Naive thymus-derived CD4-positive, alpha-beta T cell (primary cell): ENCODE measurements at regions not wholly inside any gene's neighbourhood (a gene's known extent, or its start where the extent isn't known, plus 50 kb on each side); places are given as distances from the start of the nearest gene placed in this dataset.

ENCODE experiments used
- ATAC-seq: fragments of 150-1000 bp; cut with Tn5 transposase; 2 replicates; pipeline ENCODE4 v1.10.0; 2021; ENCODE audit warnings: mild to moderate bottlenecking, moderate library complexity
- CTCF ChIA-PET: fragments of 350-600 bp; sonication (Branson Sonifier 250); formaldehyde crosslinking; loops from one replicate; lab custom pipeline; 2021; ENCODE audit warnings: antibody characterized with exemption; lab: Charles Lee
- POLR2A ChIA-PET: fragments of 350-600 bp; sonication (Branson Sonifier 250); formaldehyde crosslinking; loops from one replicate; lab custom pipeline; 2021; ENCODE audit warnings: antibody characterized with exemption, inconsistent platforms; lab: Charles Lee
- DNase-seq, 9 donors: peaks; one replicate each; pipeline versions ENCODE4 v3.0.0 to v3.0.0-alpha.2; 2020 to 2022; ENCODE audit warnings: mixed read lengths in 1 of 9
- H3K27ac ChIP-seq: one replicate; pipeline ENCODE4 v1.7.0; 2013; ENCODE audit warnings: mild to moderate bottlenecking, low read depth, low read length, moderate library complexity
- H3K27me3 ChIP-seq, 2 donors: one replicate each; pipeline ENCODE4 v1.7.0; 2013; ENCODE audit warnings: low read length in 2 of 2, mild to moderate bottlenecking in 2 of 2, moderate library complexity in 2 of 2; ENCODE audit not compliant: control insufficient read depth in 2 of 2, insufficient read depth in 2 of 2
- H3K36me3 ChIP-seq, 3 experiments: 1 replicate in 2 of 3; 2 replicates in 1 of 3; pipeline ENCODE4 v1.7.0; 2013; ENCODE audit warnings: low read length in 3 of 3, mild to moderate bottlenecking in 3 of 3, moderate library complexity in 1 of 3; ENCODE audit not compliant: insufficient read depth in 3 of 3, control insufficient read depth in 2 of 3
- H3K4me1 ChIP-seq, 2 donors: one replicate each; pipeline ENCODE4 v1.7.0; 2013; ENCODE audit warnings: low read length in 2 of 2, mild to moderate bottlenecking in 2 of 2, moderate library complexity in 1 of 2; ENCODE audit not compliant: control insufficient read depth in 2 of 2, insufficient read depth in 2 of 2
- H3K4me3 ChIP-seq: 2 replicates; pipeline ENCODE4 v1.7.0; 2013; ENCODE audit warnings: mild to moderate bottlenecking, low read length
- H3K9me3 ChIP-seq, 3 experiments: 1 replicate in 2 of 3; 2 replicates in 1 of 3; pipeline ENCODE4 v1.7.0; 2013; ENCODE audit warnings: low read length in 3 of 3; ENCODE audit not compliant: control insufficient read depth in 2 of 3
- H3K27ac Mint-ChIP-seq, 9 donors: one replicate each; pipeline ENCODE4 v1.8.0; 2020 to 2022; ENCODE audit warnings: mixed read lengths in 9 of 9, mild to moderate bottlenecking in 8 of 9, moderate library complexity in 5 of 9, inconsistent platforms in 2 of 9
- H3K27me3 Mint-ChIP-seq, 5 donors: one replicate each; pipeline ENCODE4 v1.8.0; 2021 to 2022; ENCODE audit warnings: mixed read lengths in 5 of 5, mild to moderate bottlenecking in 1 of 5
- H3K36me3 Mint-ChIP-seq, 5 donors: one replicate each; pipeline ENCODE4 v1.8.0; 2020 to 2022; ENCODE audit warnings: mixed read lengths in 5 of 5, mild to moderate bottlenecking in 3 of 5, inconsistent platforms in 1 of 5
- H3K4me1 Mint-ChIP-seq, 7 donors: one replicate each; pipeline ENCODE4 v1.8.0; 2020 to 2022; ENCODE audit warnings: mixed read lengths in 7 of 7, mild to moderate bottlenecking in 3 of 7, inconsistent platforms in 1 of 7
- H3K4me3 Mint-ChIP-seq, 10 donors: one replicate each; pipeline ENCODE4 v1.8.0; 2020 to 2022; ENCODE audit warnings: mild to moderate bottlenecking in 10 of 10, mixed read lengths in 10 of 10, moderate library complexity in 6 of 10, inconsistent platforms in 2 of 10
- H3K9me3 Mint-ChIP-seq, 11 donors: one replicate each; pipeline ENCODE4 v1.8.0; 2020 to 2022; ENCODE audit warnings: mixed read lengths in 11 of 11, mild to moderate bottlenecking in 4 of 11, inconsistent platforms in 1 of 11, moderate library complexity in 1 of 11
- intact Hi-C, 2 donors: fragments of 100-400 bp; cut with micrococcal nuclease; formaldehyde crosslinking; loops; one replicate each; pipeline ENCODE4 v1.15.1; 2023

DNA sequence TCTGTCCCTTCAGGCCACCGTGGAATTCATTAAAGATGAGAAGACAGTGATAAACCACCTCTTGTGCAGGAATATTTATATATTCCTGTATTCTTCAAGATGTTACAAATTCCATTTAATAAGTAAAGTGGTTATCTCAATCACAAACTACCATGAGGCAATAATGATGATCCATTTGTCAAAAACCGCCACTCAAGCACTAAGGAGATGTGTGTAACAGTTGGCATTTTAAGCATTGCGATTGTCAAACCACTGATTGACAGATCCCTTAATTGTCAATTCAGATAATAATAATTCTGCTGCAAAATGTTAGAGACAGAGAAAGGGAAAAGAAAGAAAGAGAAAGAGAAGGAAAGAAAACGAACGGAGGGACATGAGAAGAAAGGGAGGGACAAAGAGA, 476.1 kb upstream of the RBFOX1 start:
- no peak overlapping the region for H3K4me3 ChIP-seq
- H3K36me3 ChIP-seq: no peaks in the 10 kb centered on the region
- CTCF ChIA-PET: no interaction called here
- H3K4me1 ChIP-seq: no peaks in the 10 kb centered on the region
- no peaks in the 10 kb centered on the region for H3K27me3 ChIP-seq
- no peak overlapping the region for H3K4me3 Mint-ChIP-seq
- POLR2A ChIA-PET: no interaction called here
- intact Hi-C loops: no loop called here
- H3K36me3 Mint-ChIP-seq: peaks cover 0 to 3% (median 0%) of the 10 kb centered on the region in 5 donors
- H3K27ac Mint-ChIP-seq: no peak overlapping the region
- H3K27ac ChIP-seq: no peak overlapping the region
- no peaks in the 10 kb centered on the region for H3K27me3 Mint-ChIP-seq
- ATAC-seq: no peak
- H3K4me1 Mint-ChIP-seq: peaks cover 0 to 1% (median 0%) of the 10 kb centered on the region in 7 donors
- H3K9me3 ChIP-seq: peaks cover 0 to 3% (median 0%) of the 10 kb centered on the region in 3 experiments
- H3K9me3 Mint-ChIP-seq: peaks cover 1 to 33% (median 13%) of the 10 kb centered on the region in 11 donors
- no peak for DNase-seq

DNA sequence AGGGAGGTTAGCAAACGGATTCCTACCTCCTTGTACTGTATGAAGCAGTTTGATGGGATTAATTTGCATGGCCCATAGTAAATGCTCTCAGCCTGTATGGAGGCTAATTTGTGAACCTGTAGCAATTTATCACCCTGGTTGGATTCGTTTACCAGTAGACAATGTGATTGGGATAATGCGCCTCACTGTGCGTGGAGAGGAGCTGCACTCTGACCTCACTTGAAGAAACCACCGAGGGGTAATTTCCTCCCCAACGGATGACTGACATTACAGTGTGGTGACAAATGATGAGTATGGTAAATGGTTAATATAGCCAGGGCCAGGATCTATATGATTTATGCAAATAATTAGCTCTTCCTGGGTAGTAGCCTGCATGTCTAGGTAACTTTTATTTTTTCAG, 479.1 kb upstream of the RBFOX1 start:
- H3K9me3 ChIP-seq: peaks cover 0 to 3% (median 0%) of the 10 kb centered on the region in 3 experiments
- peaks cover 0 to 1% (median 0%) of the 10 kb centered on the region in 7 donors for H3K4me1 Mint-ChIP-seq
- H3K4me3 ChIP-seq: no peak overlapping the region
- ATAC-seq: no peak
- intact Hi-C loops: no loop called here
- H3K27me3 Mint-ChIP-seq: no peaks in the 10 kb centered on the region
- H3K9me3 Mint-ChIP-seq: peaks cover 5 to 33% (median 9%) of the 10 kb centered on the region in 11 donors
- no peak for DNase-seq
- CTCF ChIA-PET: no interaction called here
- H3K27ac Mint-ChIP-seq: no peak overlapping the region
- no peaks in the 10 kb centered on the region for H3K27me3 ChIP-seq
- H3K27ac ChIP-seq: no peak overlapping the region
- no peaks in the 10 kb centered on the region for H3K36me3 ChIP-seq
- H3K4me1 ChIP-seq: no peaks in the 10 kb centered on the region
- peaks cover 0 to 3% (median 0%) of the 10 kb centered on the region in 5 donors for H3K36me3 Mint-ChIP-seq
- POLR2A ChIA-PET: no interaction called here
- H3K4me3 Mint-ChIP-seq: no peak overlapping the region

DNA sequence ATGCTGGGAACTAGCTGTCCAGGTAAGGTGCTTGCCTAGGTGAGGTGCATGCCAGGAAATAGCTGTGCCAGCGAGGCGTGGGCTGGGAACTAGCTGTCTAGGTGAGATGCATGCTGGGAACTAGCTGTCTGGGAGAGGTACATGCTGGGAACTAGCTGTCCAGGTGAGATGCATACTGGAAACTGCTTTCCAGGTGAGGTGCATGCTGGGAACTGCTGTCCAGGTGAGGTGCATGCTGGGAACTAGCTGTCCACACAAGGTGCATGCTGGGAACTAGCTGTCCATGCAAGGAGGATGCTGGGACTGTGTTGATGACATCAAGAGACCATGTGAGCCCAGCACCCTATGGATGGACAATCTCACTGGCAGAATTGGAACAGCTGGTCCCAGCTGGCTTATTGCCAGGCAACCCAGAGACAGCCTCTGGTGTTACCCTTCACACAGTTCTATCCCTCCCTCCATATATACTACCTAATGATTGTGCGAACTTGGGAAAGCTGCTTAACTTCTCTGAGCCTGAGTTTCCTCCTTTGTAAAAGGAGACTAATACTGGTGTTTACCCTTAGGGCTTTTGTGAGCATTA, 479.9 kb upstream of the RBFOX1 start:
- peaks cover 0 to 3% (median 0%) of the 10 kb centered on the region in 3 experiments for H3K9me3 ChIP-seq
- intact Hi-C loops: no loop called here
- H3K27ac ChIP-seq: no peak overlapping the region
- Mint-ChIP-seq H3K4me1 (peaks cover 0 to 1% (median 0%) of the 10 kb centered on the region in 7 donors), H3K4me3 (no peak overlapping the region), H3K9me3 (peaks cover 5 to 36% (median 9%) of the 10 kb centered on the region in 11 donors), H3K27me3 (no peaks in the 10 kb centered on the region), H3K27ac (no peak overlapping the region), H3K36me3 (peaks cover 0 to 3% (median 0%) of the 10 kb centered on the region in 5 donors)
- no peaks in the 10 kb centered on the region for H3K36me3 ChIP-seq
- POLR2A ChIA-PET: no interaction called here
- H3K27me3 ChIP-seq: no peaks in the 10 kb centered on the region
- no peak for ATAC-seq
- no peak overlapping the region for H3K4me3 ChIP-seq
- CTCF ChIA-PET: no interaction called here
- DNase-seq: no peak
- H3K4me1 ChIP-seq: no peaks in the 10 kb centered on the region

DNA sequence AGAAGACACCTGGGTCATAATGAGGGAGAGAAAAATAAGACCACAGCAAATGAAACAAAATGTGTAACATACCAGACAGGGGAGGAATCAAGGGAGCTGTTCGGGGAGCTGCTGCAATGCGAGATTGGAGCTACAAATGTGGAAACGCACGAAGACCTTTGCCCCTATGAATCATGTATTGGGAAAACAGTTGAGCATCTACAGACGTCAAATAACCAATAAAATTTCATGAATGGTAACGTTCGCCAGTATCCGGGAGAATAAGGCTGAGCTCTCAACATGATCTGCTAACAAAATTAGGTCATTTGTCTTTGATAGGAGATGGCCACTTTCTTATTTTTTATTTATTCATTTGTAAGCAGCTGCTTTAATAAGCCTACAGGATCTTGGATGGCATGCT, 486.2 kb upstream of the RBFOX1 start:
- POLR2A ChIA-PET: no interaction called here

DNA sequence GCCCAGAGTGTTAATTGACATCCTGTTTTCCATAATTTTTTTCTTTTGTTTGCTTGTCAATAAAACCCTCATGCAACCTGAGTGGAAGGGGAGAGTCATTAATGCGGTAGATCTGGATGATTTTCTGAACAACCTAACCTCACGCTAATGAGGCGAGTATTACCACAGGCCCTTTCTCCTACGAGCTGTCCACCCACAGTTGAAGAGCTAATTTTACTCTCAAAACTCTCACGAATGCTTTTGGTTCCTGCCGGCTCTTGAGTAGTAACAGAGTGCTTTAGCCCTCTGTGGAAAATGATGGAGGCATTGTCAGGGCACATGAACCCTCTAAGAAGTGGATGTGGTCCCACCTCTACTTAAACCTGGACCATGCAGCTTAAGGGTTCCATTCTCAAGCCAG, 491.3 kb upstream of the RBFOX1 start:
- ChIA-PET POLR2A (no interaction called here), CTCF (no interaction called here)
- Mint-ChIP-seq H3K36me3 (peaks cover 0 to 9% (median 0%) of the 10 kb centered on the region in 5 donors), H3K27ac (no peak overlapping the region), H3K9me3 (peaks cover 7 to 49% (median 25%) of the 10 kb centered on the region in 11 donors), H3K4me3 (no peak overlapping the region), H3K27me3 (no peaks in the 10 kb centered on the region), H3K4me1 (no peaks in the 10 kb centered on the region)
- peaks cover 0 to 3% (median 0%) of the 10 kb centered on the region in 3 experiments for H3K9me3 ChIP-seq
- H3K27me3 ChIP-seq: no peaks in the 10 kb centered on the region
- no peak for ATAC-seq
- no peaks in the 10 kb centered on the region for H3K36me3 ChIP-seq
- no peak for DNase-seq
- intact Hi-C loops: no loop called here
- no peak overlapping the region for H3K27ac ChIP-seq
- no peaks in the 10 kb centered on the region for H3K4me1 ChIP-seq
- H3K4me3 ChIP-seq: no peak overlapping the region

More for the DNA sequence above, 486.2 kb upstream of the RBFOX1 start:
- Histone ChIP-seq H3K27me3 (no peaks in the 10 kb centered on the region), H3K27ac (no peak overlapping the region), H3K4me3 (no peak overlapping the region), H3K4me1 (no peaks in the 10 kb centered on the region), H3K36me3 (no peaks in the 10 kb centered on the region), H3K9me3 (peaks cover 0 to 3% (median 0%) of the 10 kb centered on the region in 3 experiments)
- peaks cover 0 to 4% (median 0%) of the 10 kb centered on the region in 5 donors for H3K27me3 Mint-ChIP-seq
- H3K4me1 Mint-ChIP-seq: no peaks in the 10 kb centered on the region
- no peak overlapping the region for H3K27ac Mint-ChIP-seq
- DNase-seq (no peak), ATAC-seq (no peak)
- H3K9me3 Mint-ChIP-seq: peaks cover 10 to 43% (median 19%) of the 10 kb centered on the region in 11 donors
- H3K36me3 Mint-ChIP-seq: peaks cover 0 to 9% (median 0%) of the 10 kb centered on the region in 5 donors
- intact Hi-C loops: no loop called here
- no peak overlapping the region for H3K4me3 Mint-ChIP-seq
- CTCF ChIA-PET: no interaction called here

DNA sequence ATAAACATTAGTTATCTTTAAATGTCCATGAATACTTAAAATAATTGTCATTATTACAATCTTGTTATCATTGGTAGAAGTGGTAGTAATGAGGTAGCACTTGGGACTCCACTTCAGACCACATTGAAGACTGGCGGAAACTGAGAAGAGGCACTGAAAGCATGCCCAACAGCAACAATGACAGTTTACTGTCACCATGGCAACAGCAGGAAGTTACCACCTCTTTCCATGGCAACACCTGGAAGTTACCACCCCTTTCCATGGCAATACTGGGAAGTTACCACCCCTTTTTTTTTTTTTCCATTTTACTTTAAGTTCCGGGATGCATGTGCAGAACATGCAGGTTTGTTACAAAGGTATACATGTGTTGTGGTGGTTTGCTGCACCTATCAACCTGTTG, 494.9 kb upstream of the RBFOX1 start:
- Mint-ChIP-seq H3K27ac (no peak overlapping the region), H3K4me3 (no peak overlapping the region), H3K36me3 (no peaks in the 10 kb centered on the region), H3K4me1 (no peaks in the 10 kb centered on the region), H3K27me3 (no peaks in the 10 kb centered on the region), H3K9me3 (peaks cover 4 to 33% (median 19%) of the 10 kb centered on the region in 11 donors)
- DNase-seq: no peak
- H3K4me1 ChIP-seq: no peaks in the 10 kb centered on the region
- H3K4me3 ChIP-seq: no peak overlapping the region
- no peaks in the 10 kb centered on the region for H3K36me3 ChIP-seq
- no peaks in the 10 kb centered on the region for H3K27me3 ChIP-seq
- POLR2A ChIA-PET: no interaction called here
- no peaks in the 10 kb centered on the region for H3K9me3 ChIP-seq
- no peak for ATAC-seq
- CTCF ChIA-PET: no interaction called here
- no peak overlapping the region for H3K27ac ChIP-seq
- intact Hi-C loops: no loop called here

DNA sequence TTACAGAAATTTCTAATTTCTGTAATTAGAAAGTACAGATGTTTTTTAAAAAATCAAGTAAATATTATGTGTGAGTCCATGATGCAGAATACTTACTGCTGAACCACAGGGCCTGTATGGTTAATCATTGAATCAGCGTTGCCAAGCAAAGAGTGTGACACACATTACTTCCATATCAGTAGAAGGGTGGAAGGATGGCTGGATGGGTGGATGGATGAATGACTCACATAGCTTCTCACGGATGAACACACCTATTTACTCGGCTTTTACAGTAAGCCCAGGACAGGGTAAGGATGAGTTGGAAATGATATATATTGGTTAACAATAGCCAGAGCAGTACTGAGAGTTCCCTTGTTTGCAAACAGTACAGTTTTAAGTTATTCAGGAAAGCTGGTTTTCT, 495.9 kb upstream of the RBFOX1 start:
- ChIA-PET CTCF (no interaction called here), POLR2A (no interaction called here)
- ATAC-seq: no peak
- Mint-ChIP-seq H3K4me3 (no peak overlapping the region), H3K4me1 (no peaks in the 10 kb centered on the region), H3K9me3 (peaks cover 3 to 31% (median 18%) of the 10 kb centered on the region in 11 donors), H3K27me3 (no peaks in the 10 kb centered on the region), H3K27ac (no peak overlapping the region), H3K36me3 (no peaks in the 10 kb centered on the region)
- intact Hi-C loops: no loop called here
- H3K27me3 ChIP-seq: no peaks in the 10 kb centered on the region
- no peak overlapping the region for H3K27ac ChIP-seq
- H3K36me3 ChIP-seq: no peaks in the 10 kb centered on the region
- no peaks in the 10 kb centered on the region for H3K9me3 ChIP-seq
- no peak overlapping the region for H3K4me3 ChIP-seq
- H3K4me1 ChIP-seq: no peaks in the 10 kb centered on the region
- no peak for DNase-seq
